Esophagus muscularis mucosa (tissue), 4 donors: ENCODE measurements at regions not wholly inside any gene's neighbourhood (a gene's known extent, or its start where the extent isn't known, plus 50 kb on each side); places are given as distances from the start of the nearest gene placed in this dataset.

Source experiments
- EP300 ChIP-seq: sonication (generic); formaldehyde crosslinking; IDR thresholded peaks from one replicate; pipeline ENCODE4 v1.6.1; 2017; ENCODE audit warnings: antibody characterized with exemption
- POLR2A ChIP-seq: fragments of 450-650 bp; IDR thresholded peaks from one replicate; pipeline ENCODE4 v1.6.1; 2017; ENCODE audit warnings: antibody characterized with exemption, moderate library complexity, mild to moderate bottlenecking, low read depth
- TF ChIP-seq, protein P1 (sequence below), 3 experiments: fragments of 200-600 bp in 2 of 3; fragments of 450-650 bp in 1 of 3; sonication (generic) in 2 of 3; IDR thresholded peaks; one replicate each; pipeline ENCODE4 v1.5.1; 2017 to 2019; ENCODE audit warnings: antibody characterized with exemption in 3 of 3, mild to moderate bottlenecking in 2 of 3, moderate library complexity in 1 of 3

DNA sequence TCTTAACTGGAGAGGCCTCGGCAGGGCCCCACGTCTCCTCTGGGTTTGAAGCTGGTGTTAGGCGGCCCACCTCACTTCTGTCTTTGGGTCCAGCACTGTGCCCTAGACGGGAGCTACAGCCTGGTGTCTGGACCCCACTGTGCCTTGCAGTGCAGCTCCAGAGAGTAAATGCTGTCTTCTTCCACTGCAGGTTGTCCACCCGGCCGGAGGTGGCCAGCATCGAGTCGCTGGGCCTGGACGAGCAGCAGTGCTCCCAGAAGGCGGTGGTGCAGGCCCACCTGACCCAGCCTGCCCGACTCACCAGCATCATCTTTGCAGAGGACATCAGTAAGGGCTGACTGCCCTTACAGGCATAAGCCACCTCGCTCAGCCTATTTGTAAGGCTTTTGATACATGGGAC lies 53.1 kb upstream of the TAMM41 start:
- TF ChIP-seq, protein P1, sequence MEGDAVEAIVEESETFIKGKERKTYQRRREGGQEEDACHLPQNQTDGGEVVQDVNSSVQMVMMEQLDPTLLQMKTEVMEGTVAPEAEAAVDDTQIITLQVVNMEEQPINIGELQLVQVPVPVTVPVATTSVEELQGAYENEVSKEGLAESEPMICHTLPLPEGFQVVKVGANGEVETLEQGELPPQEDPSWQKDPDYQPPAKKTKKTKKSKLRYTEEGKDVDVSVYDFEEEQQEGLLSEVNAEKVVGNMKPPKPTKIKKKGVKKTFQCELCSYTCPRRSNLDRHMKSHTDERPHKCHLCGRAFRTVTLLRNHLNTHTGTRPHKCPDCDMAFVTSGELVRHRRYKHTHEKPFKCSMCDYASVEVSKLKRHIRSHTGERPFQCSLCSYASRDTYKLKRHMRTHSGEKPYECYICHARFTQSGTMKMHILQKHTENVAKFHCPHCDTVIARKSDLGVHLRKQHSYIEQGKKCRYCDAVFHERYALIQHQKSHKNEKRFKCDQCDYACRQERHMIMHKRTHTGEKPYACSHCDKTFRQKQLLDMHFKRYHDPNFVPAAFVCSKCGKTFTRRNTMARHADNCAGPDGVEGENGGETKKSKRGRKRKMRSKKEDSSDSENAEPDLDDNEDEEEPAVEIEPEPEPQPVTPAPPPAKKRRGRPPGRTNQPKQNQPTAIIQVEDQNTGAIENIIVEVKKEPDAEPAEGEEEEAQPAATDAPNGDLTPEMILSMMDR (IDR thresholded peaks at IDR 0.05), result no peak
- TF ChIP-seq POLR2A (no peak), EP300 (no peak)
